Glomerular endothelial cell (primary cell): ENCODE measurements at regions not wholly inside any gene's neighbourhood (a gene's known extent, or its start where the extent isn't known, plus 50 kb on each side); places are given as distances from the start of the nearest gene placed in this dataset.

Experiments used
- DNase-seq: peaks from one replicate; pipeline ENCODE4 v3.0.0-alpha.2; 2011; ENCODE audit warnings: low read depth, low spot score; ENCODE audit errors: extremely low read depth

- DNase-seq: no peak
Observed at GRCh38 chr11:45556851-45557707, 108.3 kb downstream of the CHST1 start.

GRCh38 chr11:45554230-45554967 is 111.0 kb downstream of the CHST1 start:
- DNase-seq: no peak

GRCh38 chr11:45553383-45553936 is 112.0 kb downstream of the CHST1 start:
- no peak for DNase-seq

- DNase-seq: no peak
Observed at GRCh38 chr11:45551191-45551713, 114.2 kb downstream of the CHST1 start.

- DNase-seq: no peak
Observed at GRCh38 chr11:45549257-45549656, 116.2 kb downstream of the CHST1 start.

GRCh38 chr11:45546366-45546765 is 119.1 kb downstream of the CHST1 start:
- no peak for DNase-seq

GRCh38 chr11:45544826-45545225 is 120.6 kb downstream of the CHST1 start:
- DNase-seq: no peak

GRCh38 chr11:45543808-45544422 is 121.5 kb downstream of the CHST1 start:
- DNase-seq: no peak

- DNase-seq: no peak
Observed at GRCh38 chr11:45543081-45543480, 122.3 kb downstream of the CHST1 start.

GRCh38 chr11:45541693-45542434 is 123.6 kb downstream of the CHST1 start:
- no peak for DNase-seq

- no peak for DNase-seq
Observed at GRCh38 chr11:45538939-45539338, 126.5 kb downstream of the CHST1 start.

- no peak for DNase-seq
Observed at GRCh38 chr11:45538363-45538762, 127.1 kb downstream of the CHST1 start.

- no peak for DNase-seq
Observed at GRCh38 chr11:45537614-45538013, 127.8 kb downstream of the CHST1 start.

GRCh38 chr11:45535033-45535432 is 130.4 kb downstream of the CHST1 start:
- DNase-seq: no peak

- DNase-seq: no peak
Observed at GRCh38 chr11:45534132-45534531, 131.3 kb downstream of the CHST1 start.

- no peak for DNase-seq
Observed at GRCh38 chr11:45532546-45532945, 132.9 kb downstream of the CHST1 start.

GRCh38 chr11:45530776-45531175 is 134.6 kb downstream of the CHST1 start:
- DNase-seq: no peak

- no peak for DNase-seq
Observed at GRCh38 chr11:45530111-45530510, 135.3 kb downstream of the CHST1 start.

GRCh38 chr11:45528435-45528834 is 137.0 kb downstream of the CHST1 start:
- no peak for DNase-seq

- no peak for DNase-seq
Observed at GRCh38 chr11:45527898-45528297, 137.5 kb downstream of the CHST1 start.
